ENCODE measurements at regions not wholly inside any gene's neighbourhood (a gene's known extent, or its start where the extent isn't known, plus 50 kb on each side); places are given as distances from the start of the nearest gene placed in this dataset.

DNA sequence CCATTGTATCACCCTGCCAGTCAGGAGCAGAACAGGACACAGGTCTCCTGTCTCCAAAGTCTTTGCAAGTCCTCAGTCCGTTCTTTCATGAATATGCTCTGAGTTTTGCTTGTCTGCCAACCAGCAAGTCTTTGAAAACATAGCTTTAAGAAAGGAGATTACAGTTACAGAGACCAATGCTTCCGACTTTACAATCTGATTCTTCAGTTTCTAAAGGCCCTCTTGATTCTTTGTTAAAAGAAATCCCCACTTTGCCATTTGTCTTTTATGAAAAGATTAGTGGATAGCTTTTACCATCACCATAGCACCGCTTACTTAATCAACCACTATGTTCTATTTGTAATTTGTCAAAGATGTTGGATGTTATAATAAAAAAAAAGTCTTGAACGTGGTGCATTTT, 562.8 kb upstream of the BTBD3 start:
- no peaks in the 10 kb centered on the region for H3K36me3 ChIP-seq (replicated peaks in 1 of 2; ENCODE audit: control insufficient read depth in 2 of 2, insufficient read depth in 2 of 2, low read length in 2 of 2)
- H4K91ac ChIP-seq (ENCODE audit: low read depth, low read length, poor library complexity) = no peak overlapping the region
- WGBS, 2 donors (ENCODE audit: extremely low coverage in 2 of 2, insufficient read length in 2 of 2, insufficient replicate concordance in 1 of 2) = no CpG with 5 or more reads among the region's 4 CpGs
- H2AFZ ChIP-seq (ENCODE audit: low read length) = peak overlapping the region; percentile 56
- H3K79me1 ChIP-seq (ENCODE audit: low read depth, low read length) = no peaks in the 10 kb centered on the region
- H3K18ac ChIP-seq (ENCODE audit: low read length) = no peak overlapping the region
- no peak overlapping the region for H2BK15ac ChIP-seq (ENCODE audit: low read length)
- no peak overlapping the region for H3K23ac ChIP-seq (ENCODE audit: low read depth, low read length, poor library complexity)
- H3K9ac ChIP-seq (ENCODE audit: low read depth, low read length, poor library complexity) = no peak overlapping the region
- H3K4me2 ChIP-seq (ENCODE audit: insufficient read depth, low read length, poor library complexity, severe bottlenecking) = no peak overlapping the region
- no peak overlapping the region for H2BK12ac ChIP-seq (ENCODE audit: low read length)
- H2BK5ac ChIP-seq (ENCODE audit: low read length) = no peak overlapping the region
- no peak for DNase-seq (ENCODE audit: low spot score)
- peaks cover 17 to 27% of the 10 kb centered on the region in 2 donors for H3K4me1 ChIP-seq (ENCODE audit: control insufficient read depth in 2 of 2, insufficient read depth in 1 of 2, low read depth in 1 of 2, low read length in 2 of 2)
- no peak overlapping the region for H3K4ac ChIP-seq (ENCODE audit: low read length)
- no peaks in the 10 kb centered on the region for H3K27me3 ChIP-seq (ENCODE audit: control insufficient read depth in 3 of 3, insufficient read depth in 3 of 3, low read depth in 1 of 3, low read length in 3 of 3)
- H3K4me3 ChIP-seq (ENCODE audit: low read length in 2 of 2) = no peak overlapping the region
- H2BK120ac ChIP-seq (ENCODE audit: low read depth, low read length) = no peak overlapping the region
- H4K8ac ChIP-seq (ENCODE audit: low read depth, low read length) = no peak overlapping the region
- H3K9me3 ChIP-seq (replicated peaks in 1 of 2; ENCODE audit: control insufficient read depth in 2 of 2, insufficient read depth in 1 of 2, low read depth in 1 of 2, low read length in 2 of 2) = no peaks in the 10 kb centered on the region
- H3K27ac ChIP-seq (replicated peaks; ENCODE audit: low read length) = no peak overlapping the region
- no peak overlapping the region for H3K14ac ChIP-seq (ENCODE audit: low read length)
- no peak overlapping the region for H2AK5ac ChIP-seq (ENCODE audit: low read depth, low read length)

DNA sequence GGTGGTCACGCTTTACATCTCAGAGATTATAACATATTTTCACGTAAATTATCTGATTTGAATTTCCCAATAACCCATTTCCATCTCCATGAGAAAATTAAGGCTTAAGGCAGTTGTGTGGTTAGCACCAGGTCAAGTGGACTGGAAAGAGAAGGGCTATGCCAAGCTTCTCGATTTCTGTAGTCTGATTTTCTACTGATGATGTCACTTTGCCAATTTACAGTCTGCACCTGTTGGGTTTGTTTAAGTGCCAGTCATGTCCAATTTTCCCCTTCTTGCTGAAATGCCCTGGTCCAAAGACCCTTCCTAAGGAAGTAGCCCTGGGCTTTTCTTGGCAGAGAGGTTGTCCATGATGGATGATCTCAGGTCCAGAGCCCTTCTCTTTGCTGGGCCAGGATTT, 562.3 kb upstream of the BTBD3 start:
- H2BK120ac ChIP-seq (ENCODE audit: low read depth, low read length) = no peak overlapping the region
- no peak overlapping the region for H3K4ac ChIP-seq (ENCODE audit: low read length)
- H3K4me2 ChIP-seq (ENCODE audit: insufficient read depth, low read length, poor library complexity, severe bottlenecking) = no peak overlapping the region
- H4K8ac ChIP-seq (ENCODE audit: low read depth, low read length) = no peak overlapping the region
- no peak overlapping the region for H3K14ac ChIP-seq (ENCODE audit: low read length)
- no peaks in the 10 kb centered on the region for H3K79me1 ChIP-seq (ENCODE audit: low read depth, low read length)
- WGBS, 2 donors (ENCODE audit: extremely low coverage in 2 of 2, insufficient read length in 2 of 2, insufficient replicate concordance in 1 of 2) = no CpG with 5 or more reads among the region's 3 CpGs
- peak overlapping the region; percentile 56 for H2AFZ ChIP-seq (ENCODE audit: low read length)
- no peak overlapping the region for H4K91ac ChIP-seq (ENCODE audit: low read depth, low read length, poor library complexity)
- no peak overlapping the region for H3K4me3 ChIP-seq (ENCODE audit: low read length in 2 of 2)
- no peak overlapping the region for H2AK5ac ChIP-seq (ENCODE audit: low read depth, low read length)
- H3K4me1 ChIP-seq (ENCODE audit: control insufficient read depth in 2 of 2, insufficient read depth in 1 of 2, low read depth in 1 of 2, low read length in 2 of 2) = peaks cover 17 to 25% of the 10 kb centered on the region in 2 donors
- H3K36me3 ChIP-seq (replicated peaks in 1 of 2; ENCODE audit: control insufficient read depth in 2 of 2, insufficient read depth in 2 of 2, low read length in 2 of 2) = no peaks in the 10 kb centered on the region
- no peak overlapping the region for H2BK5ac ChIP-seq (ENCODE audit: low read length)
- H2BK15ac ChIP-seq (ENCODE audit: low read length) = no peak overlapping the region
- H3K27me3 ChIP-seq (ENCODE audit: control insufficient read depth in 3 of 3, insufficient read depth in 3 of 3, low read depth in 1 of 3, low read length in 3 of 3) = no peaks in the 10 kb centered on the region
- H3K23ac ChIP-seq (ENCODE audit: low read depth, low read length, poor library complexity) = no peak overlapping the region
- DNase-seq (ENCODE audit: low spot score) = no peak
- no peak overlapping the region for H3K27ac ChIP-seq (replicated peaks; ENCODE audit: low read length)
- no peak overlapping the region for H3K18ac ChIP-seq (ENCODE audit: low read length)
- no peak overlapping the region for H3K9ac ChIP-seq (ENCODE audit: low read depth, low read length, poor library complexity)
- H2BK12ac ChIP-seq (ENCODE audit: low read length) = no peak overlapping the region
- H3K9me3 ChIP-seq (replicated peaks in 1 of 2; ENCODE audit: control insufficient read depth in 2 of 2, insufficient read depth in 1 of 2, low read depth in 1 of 2, low read length in 2 of 2) = no peaks in the 10 kb centered on the region

DNA sequence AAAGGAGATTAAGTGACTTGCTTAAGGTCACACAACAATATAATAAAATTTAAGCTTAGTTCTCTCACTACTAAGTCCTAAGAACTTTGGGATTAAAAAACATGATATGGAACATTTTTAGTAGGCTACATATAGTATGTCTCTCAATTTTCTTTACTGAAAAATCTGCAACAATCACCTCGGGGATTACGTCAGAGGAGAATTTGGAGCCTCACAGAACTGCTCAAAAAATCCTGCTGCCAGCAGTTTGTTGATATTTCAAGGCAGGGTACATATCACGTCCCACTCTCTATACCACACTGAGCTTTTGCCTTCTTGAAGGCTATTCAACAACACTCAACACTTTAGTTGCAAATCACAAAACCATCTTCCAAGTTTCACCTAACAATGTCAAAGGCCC, 561.6 kb upstream of the BTBD3 start:
- H2BK15ac ChIP-seq (ENCODE audit: low read length) = no peak overlapping the region
- no peak overlapping the region for H3K14ac ChIP-seq (ENCODE audit: low read length)
- no peaks in the 10 kb centered on the region for H3K79me1 ChIP-seq (ENCODE audit: low read depth, low read length)
- no peak overlapping the region for H3K4ac ChIP-seq (ENCODE audit: low read length)
- no peak overlapping the region for H4K8ac ChIP-seq (ENCODE audit: low read depth, low read length)
- H3K27me3 ChIP-seq (ENCODE audit: control insufficient read depth in 3 of 3, insufficient read depth in 3 of 3, low read depth in 1 of 3, low read length in 3 of 3) = no peaks in the 10 kb centered on the region
- no CpG with 5 or more reads among the region's 3 CpGs for WGBS, 2 donors (ENCODE audit: extremely low coverage in 2 of 2, insufficient read length in 2 of 2, insufficient replicate concordance in 1 of 2)
- H2BK5ac ChIP-seq (ENCODE audit: low read length) = no peak overlapping the region
- H2AFZ ChIP-seq (ENCODE audit: low read length) = no peak overlapping the region
- no peak overlapping the region for H3K18ac ChIP-seq (ENCODE audit: low read length)
- no peak overlapping the region for H3K4me3 ChIP-seq (ENCODE audit: low read length in 2 of 2)
- H3K4me1 ChIP-seq (ENCODE audit: control insufficient read depth in 2 of 2, insufficient read depth in 1 of 2, low read depth in 1 of 2, low read length in 2 of 2) = peaks cover 14 to 20% of the 10 kb centered on the region in 2 donors
- H3K4me2 ChIP-seq (ENCODE audit: insufficient read depth, low read length, poor library complexity, severe bottlenecking) = no peak overlapping the region
- no peaks in the 10 kb centered on the region for H3K9me3 ChIP-seq (replicated peaks in 1 of 2; ENCODE audit: control insufficient read depth in 2 of 2, insufficient read depth in 1 of 2, low read depth in 1 of 2, low read length in 2 of 2)
- H2BK12ac ChIP-seq (ENCODE audit: low read length) = no peak overlapping the region
- no peak overlapping the region for H2AK5ac ChIP-seq (ENCODE audit: low read depth, low read length)
- H4K91ac ChIP-seq (ENCODE audit: low read depth, low read length, poor library complexity) = no peak overlapping the region
- no peaks in the 10 kb centered on the region for H3K36me3 ChIP-seq (replicated peaks in 1 of 2; ENCODE audit: control insufficient read depth in 2 of 2, insufficient read depth in 2 of 2, low read length in 2 of 2)
- H2BK120ac ChIP-seq (ENCODE audit: low read depth, low read length) = no peak overlapping the region
- no peak overlapping the region for H3K9ac ChIP-seq (ENCODE audit: low read depth, low read length, poor library complexity)
- H3K27ac ChIP-seq (replicated peaks; ENCODE audit: low read length) = no peak overlapping the region
- no peak for DNase-seq (ENCODE audit: low spot score)
- no peak overlapping the region for H3K23ac ChIP-seq (ENCODE audit: low read depth, low read length, poor library complexity)

DNA sequence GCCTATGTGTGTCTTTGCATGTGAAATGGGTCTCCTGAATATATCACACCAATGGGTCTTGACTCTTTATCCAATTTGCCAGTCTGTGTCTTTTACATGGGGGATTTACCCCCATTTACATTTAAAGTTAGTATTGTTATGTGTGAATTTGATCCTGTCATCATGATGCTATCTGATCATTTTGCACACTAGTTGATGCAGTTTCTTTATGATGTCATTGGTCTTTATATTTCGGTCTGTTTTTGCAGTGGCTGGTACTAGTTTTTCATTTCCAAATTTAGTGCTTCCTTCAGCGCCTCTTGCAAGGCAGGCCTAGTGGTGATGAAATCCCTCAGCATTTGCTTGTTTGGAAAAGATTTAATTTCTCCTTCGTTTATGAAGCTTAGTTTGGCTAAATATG, 555.2 kb upstream of the BTBD3 start:
- Histone ChIP-seq H2BK5ac (ENCODE audit: low read length) (no peak overlapping the region), H3K18ac (ENCODE audit: low read length) (no peak overlapping the region), H3K9me3 (replicated peaks in 1 of 2; ENCODE audit: control insufficient read depth in 2 of 2, insufficient read depth in 1 of 2, low read depth in 1 of 2, low read length in 2 of 2) (no peaks in the 10 kb centered on the region), H3K4me3 (ENCODE audit: low read length in 2 of 2) (no peak overlapping the region), H3K23ac (ENCODE audit: low read depth, low read length, poor library complexity) (no peak overlapping the region), H2BK12ac (ENCODE audit: low read length) (no peak overlapping the region), H4K8ac (ENCODE audit: low read depth, low read length) (no peak overlapping the region), H3K36me3 (replicated peaks in 1 of 2; ENCODE audit: control insufficient read depth in 2 of 2, insufficient read depth in 2 of 2, low read length in 2 of 2) (no peaks in the 10 kb centered on the region), H3K79me1 (ENCODE audit: low read depth, low read length) (no peaks in the 10 kb centered on the region), H2AFZ (ENCODE audit: low read length) (no peak overlapping the region), H2AK5ac (ENCODE audit: low read depth, low read length) (no peak overlapping the region), H3K4ac (ENCODE audit: low read length) (no peak overlapping the region), H2BK15ac (ENCODE audit: low read length) (no peak overlapping the region), H4K91ac (ENCODE audit: low read depth, low read length, poor library complexity) (no peak overlapping the region), H3K9ac (ENCODE audit: low read depth, low read length, poor library complexity) (no peak overlapping the region), H3K14ac (ENCODE audit: low read length) (no peak overlapping the region), H3K4me1 (ENCODE audit: control insufficient read depth in 2 of 2, insufficient read depth in 1 of 2, low read depth in 1 of 2, low read length in 2 of 2) (no peaks in the 10 kb centered on the region), H3K27me3 (ENCODE audit: control insufficient read depth in 3 of 3, insufficient read depth in 3 of 3, low read depth in 1 of 3, low read length in 3 of 3) (no peaks in the 10 kb centered on the region), H3K27ac (replicated peaks; ENCODE audit: low read length) (no peak overlapping the region), H2BK120ac (ENCODE audit: low read depth, low read length) (no peak overlapping the region), H3K4me2 (ENCODE audit: insufficient read depth, low read length, poor library complexity, severe bottlenecking) (no peak overlapping the region)
- WGBS, 2 donors (ENCODE audit: extremely low coverage in 2 of 2, insufficient read length in 2 of 2, insufficient replicate concordance in 1 of 2) = no CpG with 5 or more reads among the region's 3 CpGs
- DNase-seq (ENCODE audit: low spot score) = no peak

Data from neuronal stem cell (in vitro differentiated cells).